ENCODE measurements at regions not wholly inside any gene's neighbourhood (a gene's known extent, or its start where the extent isn't known, plus 50 kb on each side); places are given as distances from the start of the nearest gene placed in this dataset.
A peak's percentile ranks its signal among the peaks of the same experiment; 100 is the strongest.

- Histone ChIP-seq H3K4me1 (replicated peaks in 1 of 2; ENCODE audit: control insufficient read depth in 2 of 2, insufficient read depth in 2 of 2, low read length in 2 of 2) (peaks cover 0 to 3% of the 10 kb centered on the region in 2 experiments; a peak in 2 of 5 replicates), H3K79me2 (ENCODE audit: control insufficient read depth, insufficient read depth, low read length) (no peaks in the 10 kb centered on the region), H3K4me3 (no peak overlapping the region), H3K9ac (ENCODE audit: insufficient read depth in 1 of 2, low read depth in 2 of 2, low read length in 2 of 2) (no peak overlapping the region), H3K27me3 (ENCODE audit: control insufficient read depth in 2 of 2, insufficient read depth in 2 of 2, low read length in 2 of 2) (no peaks in the 10 kb centered on the region), H4K20me1 (replicated peaks; ENCODE audit: control insufficient read depth, insufficient read depth, low read length) (no peaks in the 10 kb centered on the region), H3K27ac (ENCODE audit: extremely low read depth, low read depth, low read length) (no peak overlapping the region), H3K9me1 (ENCODE audit: control insufficient read depth, insufficient read depth, low read length) (no peaks in the 10 kb centered on the region), H3K9me3 (replicated peaks; ENCODE audit: control insufficient read depth, insufficient read depth, low read depth, low read length) (no peaks in the 10 kb centered on the region), H2AFZ (ENCODE audit: low read depth, low read length) (peak overlapping the region; percentile 18; the same call in 1 of the 2 replicates), H3K4me2 (ENCODE audit: insufficient read depth, low read length) (no peak overlapping the region), H3K36me3 (ENCODE audit: control insufficient read depth, insufficient read depth, low read length) (no peaks in the 10 kb centered on the region)
- no peak for ATAC-seq
- ChIA-PET CTCF (ENCODE audit: low intra/inter-chr PET ratio) (no interaction called here), POLR2A (interaction anchor here (0.5 to 2.0 kb wide), 4 partner anchors 9 to 136 kb away, joined by 3 to 6 read pairs (median 5); no protein-coding TSS in a partner anchor)
- no peak for FAIRE-seq
- no peak for DNase-seq (ENCODE audit: extremely low read depth in 1 of 4, low spot score in 3 of 4)
- 47% methylated on average over 10 of the region's 10 CpGs for WGBS (ENCODE audit: insufficient coverage, low coverage, missing lambda C conversion rate)
- in situ Hi-C loops (cut with MboI), result no loop called here
- intact Hi-C loops (cut with micrococcal nuclease), result no loop called here
- no TSS peak for BruUV-seq (replicated peaks)
- TF ChIP-seq YY1 (IDR thresholded peaks at IDR 0.05; ENCODE audit: borderline replicate concordance in 1 of 3, control insufficient read depth in 1 of 3, extremely low read depth in 1 of 3, insufficient read depth in 3 of 3, insufficient read length in 1 of 3, insufficient replicate concordance in 2 of 3, low read depth in 1 of 3, low read length in 2 of 3) (no peak), SMAD1 (IDR thresholded peaks at IDR 0.05; ENCODE audit: low read depth, low read length, partially characterized antibody) (no peak), COPS2 (conservative IDR thresholded peaks at IDR 0.05) (no peak), TRIM25 (IDR thresholded peaks at IDR 0.05; ENCODE audit: borderline replicate concordance) (no peak), MAFG (tag; conservative IDR thresholded peaks at IDR 0.05) (no peak), NFRKB (IDR thresholded peaks at IDR 0.05; ENCODE audit: low read depth) (no peak), ZNF76 (CRISPR knock-in tag; IDR thresholded peaks at IDR 0.05; ENCODE audit: borderline replicate concordance) (no peak), CC2D1A (IDR thresholded peaks at IDR 0.05) (no peak), ARID4B (CRISPR knock-in tag; IDR thresholded peaks at IDR 0.05) (no peak), ZNF174 (CRISPR knock-in tag; IDR thresholded peaks at IDR 0.05) (no peak), RAD51 (IDR thresholded peaks at IDR 0.05; ENCODE audit: borderline replicate concordance, low read depth) (no peak), SIN3A (IDR thresholded peaks at IDR 0.05; ENCODE audit: borderline replicate concordance in 2 of 2, control insufficient read depth in 1 of 2, low read depth in 2 of 2, low read length in 2 of 2) (no peak), CHD2 (IDR thresholded peaks at IDR 0.05; ENCODE audit: low read depth, low read length) (no peak), KAT8 (IDR thresholded peaks at IDR 0.05; ENCODE audit: low read depth) (no peak), CHD4 (IDR thresholded peaks at IDR 0.05; ENCODE audit: insufficient read depth, insufficient replicate concordance, low read depth, low read length, poor library complexity, severe bottlenecking) (no peak)
Measured at GRCh38 chr1:58855274-58856165, 71.7 kb upstream of the JUN start.
